ENCODE measurements at regions not wholly inside any gene's neighbourhood (a gene's known extent, or its start where the extent isn't known, plus 50 kb on each side); places are given as distances from the start of the nearest gene placed in this dataset.

DNA sequence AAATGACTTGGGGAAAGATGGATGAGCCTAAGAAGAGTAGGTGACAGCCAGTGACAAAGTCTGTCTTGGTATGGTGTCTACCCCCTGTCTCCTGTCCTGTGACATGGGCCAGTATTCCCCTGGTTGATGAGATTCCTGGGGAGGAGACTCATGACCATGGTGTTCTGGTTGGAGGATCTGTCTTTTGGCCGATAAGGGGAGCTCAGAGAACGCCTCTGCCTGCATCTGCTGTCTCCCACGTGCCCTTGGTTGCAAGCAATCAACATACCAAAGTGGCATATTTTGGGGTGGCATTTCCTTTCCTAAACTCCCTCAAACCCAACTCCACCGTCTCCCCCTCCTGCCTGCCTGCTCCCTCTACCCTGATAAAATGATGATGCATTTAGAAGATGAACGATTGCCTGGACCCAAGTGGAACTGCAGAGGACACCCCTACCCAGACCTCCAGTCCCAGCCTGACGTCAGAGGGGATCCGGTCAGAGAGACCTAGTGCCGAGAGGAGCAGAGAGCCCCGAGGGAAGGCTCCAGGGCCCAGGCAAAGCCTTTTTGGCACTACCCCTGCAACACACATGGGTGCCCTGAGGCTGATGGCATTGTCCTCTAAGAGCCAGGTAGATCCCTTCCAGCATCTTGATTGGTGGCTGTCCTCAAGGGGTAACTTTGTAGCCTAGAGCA is 88.0 kb upstream of the KCNK12 start:
- Histone ChIP-seq H3K4me2 (ENCODE audit: low read length) (no peak overlapping the region), H3K9me3 (replicated peaks; ENCODE audit: low read length) (no peaks in the 10 kb centered on the region), H3K36me3 (ENCODE audit: insufficient read depth, low read length) (no peaks in the 10 kb centered on the region), H3K27me3 (ENCODE audit: control insufficient read depth, insufficient read depth, low read length) (peaks cover 13% of the 10 kb centered on the region), H3K4me3 (ENCODE audit: low read length) (no peak overlapping the region), H3K4me1 (ENCODE audit: control insufficient read depth, insufficient read depth, low read length) (no peaks in the 10 kb centered on the region), H3K9ac (ENCODE audit: low read depth, low read length) (no peak overlapping the region)

DNA sequence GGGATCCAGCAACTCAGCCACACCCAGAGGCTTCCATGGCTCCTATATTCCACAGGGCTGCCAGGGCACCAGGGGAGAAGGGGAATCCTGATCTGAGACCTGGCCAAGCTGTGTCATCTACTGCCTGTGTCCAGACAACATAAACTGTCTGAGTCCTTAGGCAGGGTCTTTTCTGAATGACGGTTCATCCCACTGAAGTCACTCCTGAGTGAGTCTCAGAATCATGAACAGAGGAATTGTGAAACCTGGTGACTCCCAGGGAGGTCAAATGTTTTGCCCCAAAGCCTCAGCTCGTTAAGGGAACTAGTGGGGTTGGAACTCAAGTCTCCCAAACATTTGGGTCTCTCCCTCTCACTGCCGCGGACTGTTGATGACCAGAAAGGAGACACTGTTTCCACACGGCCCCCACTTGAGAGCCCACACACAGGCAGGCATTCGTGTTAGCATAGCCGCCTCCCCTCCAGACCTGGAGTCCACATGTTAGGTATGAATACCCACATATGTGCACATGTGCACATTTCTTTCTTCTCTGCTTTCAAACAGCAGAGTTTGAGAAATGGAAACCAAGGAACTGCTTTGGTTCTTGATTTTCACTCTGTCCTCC is 87.2 kb upstream of the KCNK12 start:
- Histone ChIP-seq H3K36me3 (ENCODE audit: insufficient read depth, low read length) (no peaks in the 10 kb centered on the region), H3K4me2 (ENCODE audit: low read length) (no peak overlapping the region), H3K4me3 (ENCODE audit: low read length) (no peak overlapping the region), H3K9ac (ENCODE audit: low read depth, low read length) (no peak overlapping the region), H3K4me1 (ENCODE audit: control insufficient read depth, insufficient read depth, low read length) (no peaks in the 10 kb centered on the region), H3K27me3 (ENCODE audit: control insufficient read depth, insufficient read depth, low read length) (peaks cover 17% of the 10 kb centered on the region), H3K9me3 (replicated peaks; ENCODE audit: low read length) (no peaks in the 10 kb centered on the region)

DNA sequence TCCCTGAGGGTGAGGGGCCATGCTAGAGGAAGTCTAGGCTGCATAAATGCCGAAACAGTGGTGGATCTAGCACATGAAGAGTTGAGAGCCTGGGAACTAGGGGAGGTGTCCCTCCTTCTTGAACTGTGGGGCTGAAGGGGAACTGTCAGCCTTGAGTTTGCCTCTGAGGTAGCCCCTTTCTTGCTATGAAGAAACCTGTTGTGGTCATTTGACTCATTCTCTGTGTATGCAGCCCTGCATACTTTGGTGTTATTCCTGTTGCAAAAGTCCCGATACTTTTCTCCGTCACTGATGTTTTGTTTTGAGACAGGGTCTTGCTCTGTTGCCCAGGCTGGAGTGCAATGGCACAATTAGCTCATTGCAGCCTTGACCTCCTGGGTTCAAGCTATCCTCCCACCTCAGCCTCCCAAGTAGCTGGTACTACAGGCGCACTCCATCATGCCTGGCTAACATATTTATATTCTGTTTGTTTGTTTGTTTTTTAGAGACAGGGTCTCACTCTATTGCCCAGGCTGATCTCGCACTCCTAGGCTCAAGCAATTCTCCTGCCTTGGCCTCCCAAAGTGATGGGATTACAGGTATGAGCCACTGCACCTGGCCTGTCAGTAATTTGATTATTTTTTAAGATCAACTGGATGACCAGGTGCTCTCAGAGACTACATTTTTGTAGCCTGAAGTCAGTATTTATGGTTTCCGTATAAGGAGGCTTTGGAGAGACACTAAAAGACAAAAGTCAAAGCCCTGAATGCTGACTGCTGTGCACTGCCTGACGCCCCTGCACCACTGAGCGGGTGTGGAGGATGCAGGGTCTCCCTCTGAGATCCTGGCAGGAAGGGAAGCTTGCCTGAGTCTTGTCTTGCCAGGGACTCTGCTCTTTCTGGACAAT is 86.2 kb upstream of the KCNK12 start:
- no peaks in the 10 kb centered on the region for H3K36me3 ChIP-seq (ENCODE audit: insufficient read depth, low read length)
- no peak overlapping the region for H3K9ac ChIP-seq (ENCODE audit: low read depth, low read length)
- no peaks in the 10 kb centered on the region for H3K4me1 ChIP-seq (ENCODE audit: control insufficient read depth, insufficient read depth, low read length)
- H3K4me2 ChIP-seq (ENCODE audit: low read length): no peak overlapping the region
- peaks cover 27% of the 10 kb centered on the region for H3K27me3 ChIP-seq (ENCODE audit: control insufficient read depth, insufficient read depth, low read length)
- H3K9me3 ChIP-seq (replicated peaks; ENCODE audit: low read length): no peaks in the 10 kb centered on the region
- H3K4me3 ChIP-seq (ENCODE audit: low read length): no peak overlapping the region

DNA sequence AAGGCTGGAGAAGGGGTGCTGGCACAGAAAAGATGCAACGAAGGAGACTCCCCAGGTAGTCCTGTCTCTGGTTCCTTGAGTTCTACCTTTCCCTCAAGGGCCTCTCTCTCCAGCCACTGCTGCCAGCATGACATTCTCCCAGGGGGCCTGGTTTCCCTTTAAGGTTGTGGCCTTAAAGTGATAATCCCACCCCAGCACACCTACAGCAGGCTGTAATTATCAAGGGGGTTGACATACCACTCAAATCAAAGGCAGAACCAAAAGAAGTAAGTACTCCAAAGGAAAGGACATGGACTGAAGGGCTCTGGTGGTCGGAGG is 84.7 kb upstream of the KCNK12 start:
- peaks cover 38% of the 10 kb centered on the region for H3K27me3 ChIP-seq (ENCODE audit: control insufficient read depth, insufficient read depth, low read length)
- no peaks in the 10 kb centered on the region for H3K4me1 ChIP-seq (ENCODE audit: control insufficient read depth, insufficient read depth, low read length)
- H3K9ac ChIP-seq (ENCODE audit: low read depth, low read length): no peak overlapping the region
- H3K9me3 ChIP-seq (replicated peaks; ENCODE audit: low read length): no peaks in the 10 kb centered on the region
- H3K4me2 ChIP-seq (ENCODE audit: low read length): no peak overlapping the region
- no peaks in the 10 kb centered on the region for H3K36me3 ChIP-seq (ENCODE audit: insufficient read depth, low read length)
- H3K4me3 ChIP-seq (ENCODE audit: low read length): no peak overlapping the region

DNA sequence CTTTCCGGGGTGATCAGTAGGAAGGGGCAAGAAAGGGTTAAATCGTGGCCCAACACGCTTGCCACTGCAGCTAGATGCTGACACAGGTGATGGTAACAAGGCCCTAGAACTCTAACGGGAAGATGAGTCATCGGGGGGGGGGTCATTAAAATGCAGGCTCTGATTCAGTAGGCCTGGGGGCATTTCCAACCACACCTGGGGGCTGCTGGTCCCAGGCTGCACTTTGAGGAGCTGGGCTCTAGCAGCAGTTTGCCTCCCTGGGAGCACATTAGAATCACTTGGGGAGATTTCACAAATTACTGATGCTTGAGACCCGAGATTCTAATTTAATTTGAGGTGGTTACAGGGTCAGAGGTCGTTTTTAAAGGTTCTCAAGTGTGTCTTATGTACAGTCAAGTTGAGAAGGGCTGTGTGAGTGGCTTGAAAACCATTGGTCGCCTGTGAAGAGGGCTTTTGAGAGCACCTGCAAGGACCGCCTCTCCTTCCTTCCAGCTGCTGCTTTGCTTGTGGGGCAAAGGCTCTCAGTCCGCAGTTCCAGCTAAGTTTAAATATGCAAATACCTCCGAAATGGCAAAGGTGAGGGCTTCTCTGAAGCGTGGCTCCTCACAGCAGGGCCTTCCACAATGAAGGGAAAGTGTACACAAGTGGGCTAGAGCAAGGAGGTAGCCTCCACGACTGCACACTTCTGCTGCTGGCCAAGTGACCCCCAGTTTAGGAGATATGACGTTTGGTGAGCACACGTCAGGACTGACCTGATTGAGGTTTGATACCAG is 84.2 kb upstream of the KCNK12 start:
- Histone ChIP-seq H3K9ac (ENCODE audit: low read depth, low read length) (no peak overlapping the region), H3K4me2 (ENCODE audit: low read length) (no peak overlapping the region), H3K4me1 (ENCODE audit: control insufficient read depth, insufficient read depth, low read length) (no peaks in the 10 kb centered on the region), H3K36me3 (ENCODE audit: insufficient read depth, low read length) (no peaks in the 10 kb centered on the region), H3K4me3 (ENCODE audit: low read length) (no peak overlapping the region), H3K9me3 (replicated peaks; ENCODE audit: low read length) (no peaks in the 10 kb centered on the region), H3K27me3 (ENCODE audit: control insufficient read depth, insufficient read depth, low read length) (peaks cover 35% of the 10 kb centered on the region)

DNA sequence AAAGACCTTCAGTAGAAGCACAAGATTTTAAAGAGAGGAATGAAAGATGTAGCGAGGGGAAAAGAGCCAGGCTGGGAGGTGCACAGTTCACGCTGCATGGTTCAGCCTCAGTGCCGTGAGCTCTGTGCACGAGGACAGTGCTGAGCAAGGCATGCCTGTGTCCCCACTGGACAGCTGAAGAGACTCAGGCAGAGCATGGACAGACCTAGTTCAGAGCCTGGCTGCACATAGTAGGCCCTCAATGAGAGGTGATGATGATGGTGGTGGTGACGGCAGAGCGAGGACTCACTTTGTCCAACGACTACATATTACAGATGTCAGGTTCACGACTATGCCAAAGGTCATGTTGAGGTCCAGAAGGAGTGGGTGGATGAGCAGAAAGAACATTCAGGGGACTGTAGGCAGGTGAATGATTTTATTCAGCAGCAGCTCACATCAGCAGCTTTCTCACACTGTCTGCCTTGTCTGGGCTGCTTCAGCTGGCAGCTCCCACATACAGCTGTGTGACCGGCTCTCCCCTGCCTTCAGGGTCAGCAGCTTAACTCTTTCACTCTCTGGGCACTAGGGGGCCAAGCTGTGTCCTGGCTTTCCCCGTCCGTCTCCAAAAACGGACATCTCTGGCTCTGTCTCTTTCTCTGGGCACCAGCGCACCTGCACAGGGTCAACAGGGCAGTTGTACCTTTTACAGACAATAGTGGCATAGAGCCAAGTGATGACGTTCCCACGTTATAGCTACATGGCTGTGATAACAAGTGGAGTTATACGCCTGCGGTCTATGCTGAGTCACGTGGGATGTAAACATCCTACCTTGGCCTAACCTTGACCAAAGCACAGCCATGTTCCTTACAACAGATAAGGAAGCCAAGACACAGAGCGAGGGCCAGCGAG is 83.4 kb upstream of the KCNK12 start:
- no peaks in the 10 kb centered on the region for H3K36me3 ChIP-seq (ENCODE audit: insufficient read depth, low read length)
- no peak overlapping the region for H3K4me3 ChIP-seq (ENCODE audit: low read length)
- H3K9ac ChIP-seq (ENCODE audit: low read depth, low read length): no peak overlapping the region
- peaks cover 33% of the 10 kb centered on the region for H3K27me3 ChIP-seq (ENCODE audit: control insufficient read depth, insufficient read depth, low read length)
- no peaks in the 10 kb centered on the region for H3K9me3 ChIP-seq (replicated peaks; ENCODE audit: low read length)
- H3K4me1 ChIP-seq (ENCODE audit: control insufficient read depth, insufficient read depth, low read length): no peaks in the 10 kb centered on the region
- H3K4me2 ChIP-seq (ENCODE audit: low read length): no peak overlapping the region

DNA sequence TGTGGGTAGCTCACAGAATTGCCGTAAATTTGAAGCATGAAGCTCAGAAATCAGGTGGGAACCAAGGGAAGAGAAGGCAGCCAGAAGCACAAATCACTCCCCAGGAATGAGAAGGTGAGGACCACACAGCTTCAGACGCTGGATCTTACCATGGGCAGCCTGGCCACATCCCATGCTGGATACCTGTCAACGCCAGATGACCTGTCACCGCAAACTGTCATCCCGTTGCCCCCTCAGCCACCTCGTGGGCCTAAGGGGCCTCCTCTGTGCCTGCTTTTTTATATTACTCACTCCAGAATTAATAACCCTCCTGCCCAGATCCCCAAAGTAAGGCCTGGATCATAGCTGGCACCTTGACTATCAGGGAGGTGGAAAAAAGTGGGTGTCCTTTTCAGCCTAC is 82.3 kb upstream of the KCNK12 start:
- no peaks in the 10 kb centered on the region for H3K4me1 ChIP-seq (ENCODE audit: control insufficient read depth, insufficient read depth, low read length)
- no peak overlapping the region for H3K4me2 ChIP-seq (ENCODE audit: low read length)
- peaks cover 38% of the 10 kb centered on the region for H3K27me3 ChIP-seq (ENCODE audit: control insufficient read depth, insufficient read depth, low read length)
- H3K4me3 ChIP-seq (ENCODE audit: low read length): no peak overlapping the region
- no peak overlapping the region for H3K9ac ChIP-seq (ENCODE audit: low read depth, low read length)
- H3K9me3 ChIP-seq (replicated peaks; ENCODE audit: low read length): no peaks in the 10 kb centered on the region
- H3K36me3 ChIP-seq (ENCODE audit: insufficient read depth, low read length): no peaks in the 10 kb centered on the region

DNA sequence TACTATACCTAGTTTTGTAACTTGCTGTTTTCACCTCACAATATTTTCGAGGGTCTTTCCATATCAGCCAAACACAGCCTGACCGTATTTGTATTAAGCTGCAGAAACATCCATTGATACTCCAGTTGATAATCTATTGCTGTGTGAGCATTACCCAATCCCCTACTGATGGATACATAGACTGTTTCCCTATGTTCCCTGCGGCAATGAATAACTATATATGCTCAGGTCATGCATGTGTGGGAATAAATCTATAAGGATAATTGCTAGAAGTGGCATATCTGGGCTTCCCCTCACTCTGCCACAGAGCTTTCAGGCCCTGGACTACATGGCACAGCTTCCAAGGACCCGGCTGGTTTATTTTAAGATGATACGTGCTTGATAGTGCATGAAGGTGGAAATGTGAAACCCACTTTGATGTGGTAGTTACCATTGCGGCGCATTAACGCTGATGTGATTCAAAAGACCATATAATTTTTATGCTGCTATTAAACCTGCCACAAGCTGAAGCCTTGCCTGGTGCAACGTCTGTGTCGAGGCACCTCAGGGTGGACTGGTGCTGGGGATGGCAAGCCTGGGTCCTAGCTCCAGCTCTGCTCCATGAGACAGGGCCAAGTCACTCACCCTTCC is 81.4 kb upstream of the KCNK12 start:
- H3K36me3 ChIP-seq (ENCODE audit: insufficient read depth, low read length): no peaks in the 10 kb centered on the region
- no peaks in the 10 kb centered on the region for H3K4me1 ChIP-seq (ENCODE audit: control insufficient read depth, insufficient read depth, low read length)
- H3K4me2 ChIP-seq (ENCODE audit: low read length): no peak overlapping the region
- H3K4me3 ChIP-seq (ENCODE audit: low read length): no peak overlapping the region
- H3K27me3 ChIP-seq (ENCODE audit: control insufficient read depth, insufficient read depth, low read length): peaks cover 46% of the 10 kb centered on the region
- no peaks in the 10 kb centered on the region for H3K9me3 ChIP-seq (replicated peaks; ENCODE audit: low read length)
- H3K9ac ChIP-seq (ENCODE audit: low read depth, low read length): no peak overlapping the region

DNA sequence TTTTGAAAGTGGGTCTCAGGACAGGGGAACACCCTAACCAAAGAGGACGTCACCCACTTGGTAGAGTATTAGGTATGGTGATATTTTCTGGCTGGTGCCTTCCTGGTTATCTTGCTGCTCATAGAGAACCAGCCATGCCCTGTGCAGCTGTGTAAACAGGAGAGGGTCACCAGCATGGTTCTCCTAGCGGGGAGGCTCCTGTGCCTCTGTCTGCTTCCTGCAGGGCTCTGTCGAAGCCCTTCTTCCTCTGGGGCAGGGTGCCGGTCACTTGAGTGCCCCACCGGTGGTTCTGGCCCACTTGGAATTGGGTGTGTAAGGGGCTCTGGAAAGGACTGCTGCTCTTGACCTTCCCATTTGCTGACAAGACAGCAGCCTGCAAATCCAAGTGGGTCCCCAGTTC is 80.5 kb upstream of the KCNK12 start:
- Histone ChIP-seq H3K36me3 (ENCODE audit: insufficient read depth, low read length) (no peaks in the 10 kb centered on the region), H3K9ac (ENCODE audit: low read depth, low read length) (no peak overlapping the region), H3K4me1 (ENCODE audit: control insufficient read depth, insufficient read depth, low read length) (no peaks in the 10 kb centered on the region), H3K27me3 (ENCODE audit: control insufficient read depth, insufficient read depth, low read length) (peaks cover 46% of the 10 kb centered on the region), H3K9me3 (replicated peaks; ENCODE audit: low read length) (no peaks in the 10 kb centered on the region), H3K4me2 (ENCODE audit: low read length) (no peak overlapping the region), H3K4me3 (ENCODE audit: low read length) (no peak overlapping the region)

DNA sequence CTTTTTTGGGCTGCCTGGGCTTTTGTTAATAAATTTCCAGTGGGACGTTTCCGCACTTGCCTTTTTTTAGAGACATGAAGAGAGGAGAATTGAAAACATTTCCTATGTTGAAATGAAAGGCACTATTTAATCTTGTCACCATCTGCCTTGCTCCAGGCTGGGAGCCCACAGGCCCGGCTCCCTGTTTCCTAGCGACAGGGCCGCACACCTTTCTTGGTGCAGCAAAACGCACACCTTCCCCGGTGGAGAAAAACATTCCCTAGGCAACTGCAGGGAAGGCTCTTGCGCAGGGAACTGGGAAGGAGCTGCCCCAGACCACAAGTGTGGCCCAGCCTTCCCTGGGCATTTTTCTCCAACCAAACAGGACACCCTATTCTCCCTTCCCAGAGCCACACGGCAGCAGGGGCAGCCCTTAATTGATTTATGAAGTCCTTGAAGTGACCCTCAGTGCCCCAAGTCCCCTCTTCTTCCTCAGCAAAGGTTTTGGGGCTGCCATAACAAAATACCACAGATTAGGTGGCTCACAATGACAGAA is 79.3 kb upstream of the KCNK12 start:
- no peaks in the 10 kb centered on the region for H3K36me3 ChIP-seq (ENCODE audit: insufficient read depth, low read length)
- no peaks in the 10 kb centered on the region for H3K4me1 ChIP-seq (ENCODE audit: control insufficient read depth, insufficient read depth, low read length)
- peaks cover 46% of the 10 kb centered on the region for H3K27me3 ChIP-seq (ENCODE audit: control insufficient read depth, insufficient read depth, low read length)
- H3K4me2 ChIP-seq (ENCODE audit: low read length): no peak overlapping the region
- no peaks in the 10 kb centered on the region for H3K9me3 ChIP-seq (replicated peaks; ENCODE audit: low read length)
- H3K9ac ChIP-seq (ENCODE audit: low read depth, low read length): no peak overlapping the region
- no peak overlapping the region for H3K4me3 ChIP-seq (ENCODE audit: low read length)

Measured in skeletal muscle satellite cell (primary cell).